GM18858 (cell line): ENCODE measurements at regions not wholly inside any gene's neighbourhood (a gene's known extent, or its start where the extent isn't known, plus 50 kb on each side); places are given as distances from the start of the nearest gene placed in this dataset.

Experiments used
- ATAC-seq: cut with Tn5 transposase; IDR thresholded peaks from one replicate; pipeline ENCODE4 v1.9.1; 2021; ENCODE audit not compliant: unreplicated experiment

DNA sequence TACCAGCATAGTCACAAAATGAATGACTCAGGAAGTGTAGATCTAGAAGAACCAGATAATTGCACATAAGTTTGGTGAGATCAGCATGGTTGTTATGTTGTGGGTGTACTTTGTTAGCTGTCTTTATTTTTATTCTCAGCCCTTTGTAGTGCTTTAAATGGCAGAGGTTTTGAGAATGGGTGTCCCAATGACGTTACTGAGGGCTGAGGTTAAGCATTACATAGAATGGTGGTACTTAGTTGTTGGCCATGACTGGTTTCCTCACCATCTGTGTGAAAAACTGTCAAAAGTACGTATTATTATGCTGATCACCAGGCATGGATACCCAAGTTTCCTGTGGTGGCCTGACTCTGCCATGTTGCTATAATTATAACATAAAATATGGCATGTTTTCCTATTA lies 165.8 kb downstream of the UBE2E3 start:
- no peak for ATAC-seq

DNA sequence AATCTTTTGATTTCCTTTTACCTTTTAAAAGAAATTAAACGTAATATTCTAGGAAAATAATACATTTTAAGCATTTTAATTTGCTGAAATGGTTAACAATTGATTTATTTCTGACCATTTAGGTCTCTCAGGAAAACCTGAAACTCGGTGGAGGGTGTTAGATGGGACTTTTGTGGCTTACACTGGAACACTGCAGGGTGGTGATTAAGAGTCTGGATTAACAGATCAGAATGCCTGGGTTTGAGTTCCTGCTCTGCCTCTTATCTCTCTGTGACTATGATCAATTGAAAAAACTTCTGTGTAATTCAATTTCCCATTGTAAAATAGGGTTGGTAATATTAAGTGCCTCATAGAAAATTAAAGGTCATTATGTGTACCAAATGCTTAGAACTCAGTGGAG lies 168.7 kb downstream of the UBE2E3 start:
- no peak for ATAC-seq

DNA sequence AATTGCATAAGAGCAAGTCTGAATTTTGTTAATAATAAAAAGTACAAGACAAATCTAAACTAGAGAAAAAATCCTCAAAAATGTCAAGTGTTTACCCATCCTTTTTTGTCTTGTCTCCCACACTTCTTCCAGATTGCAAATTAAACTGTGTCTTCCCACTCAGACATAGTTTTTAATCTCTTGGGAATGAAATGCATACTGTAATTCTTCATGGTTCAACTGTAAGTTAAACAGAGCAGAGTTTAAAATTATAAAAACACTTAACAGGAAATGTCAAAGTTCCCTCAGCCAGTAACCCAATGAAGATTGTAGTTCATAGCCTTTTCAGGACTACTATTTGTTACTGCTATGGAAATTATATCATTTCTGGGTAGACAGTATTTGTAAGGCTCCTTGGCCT lies 171.8 kb downstream of the UBE2E3 start:
- ATAC-seq, result no peak

DNA sequence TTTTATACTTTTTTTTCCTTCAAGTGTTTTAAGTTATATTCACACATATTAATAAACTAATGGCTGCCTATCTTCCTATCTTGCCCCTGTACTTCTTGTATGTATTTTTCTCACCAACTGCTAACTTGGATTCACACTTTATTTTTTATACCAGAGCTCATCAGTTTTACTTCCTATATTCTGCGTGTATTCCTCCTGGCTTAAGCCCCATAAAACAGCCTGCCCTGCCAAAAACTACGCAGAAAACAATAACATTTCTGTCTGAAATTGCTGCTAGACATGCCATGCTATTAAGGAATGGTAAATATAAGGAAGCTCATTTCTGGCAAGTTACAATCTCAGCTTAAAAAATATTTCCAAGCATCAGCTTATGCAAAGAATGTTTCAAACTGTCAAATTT lies 172.3 kb downstream of the UBE2E3 start:
- ATAC-seq, result no peak

DNA sequence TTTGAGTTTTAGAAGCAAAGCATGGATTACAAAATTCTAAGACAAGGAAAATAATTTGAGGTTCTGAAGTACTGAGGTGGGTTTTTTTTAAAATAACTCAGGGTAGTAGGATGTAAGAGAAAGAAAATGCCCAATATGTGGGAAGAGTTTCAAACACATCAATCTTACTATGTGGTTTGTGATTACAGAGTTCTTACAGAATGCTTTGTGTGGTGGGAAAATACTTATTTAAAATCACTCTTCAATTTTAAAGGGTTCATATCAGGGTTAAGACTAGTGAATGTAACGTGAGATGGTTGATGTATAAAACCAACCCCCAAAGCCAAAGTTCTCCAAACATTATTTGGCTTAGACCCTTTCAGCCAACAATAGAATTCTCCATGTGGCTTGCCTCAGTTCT lies 173.5 kb downstream of the UBE2E3 start:
- no peak for ATAC-seq

DNA sequence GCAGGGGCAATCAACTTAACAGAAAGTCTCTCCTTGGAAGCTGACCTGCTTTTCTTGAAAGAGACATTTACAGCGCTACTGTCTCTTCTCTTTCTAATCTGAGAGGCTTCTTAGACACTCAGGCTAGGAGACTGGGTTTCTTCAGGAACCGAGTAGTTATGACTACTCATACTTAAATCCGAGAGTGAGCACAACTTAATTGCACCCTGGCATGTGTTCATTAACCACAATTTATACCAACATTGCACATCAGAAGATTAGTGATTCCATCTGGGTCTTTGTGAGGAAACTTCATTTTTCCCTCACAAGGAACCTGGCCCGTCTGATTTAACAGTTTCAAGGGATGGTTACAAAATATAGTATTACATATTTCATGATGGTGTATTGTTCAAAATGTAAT lies 176.9 kb downstream of the UBE2E3 start:
- no peak for ATAC-seq

- ATAC-seq, result no peak
Observed at GRCh38 chr2:181158427-181158826, 178.0 kb downstream of the UBE2E3 start.

DNA sequence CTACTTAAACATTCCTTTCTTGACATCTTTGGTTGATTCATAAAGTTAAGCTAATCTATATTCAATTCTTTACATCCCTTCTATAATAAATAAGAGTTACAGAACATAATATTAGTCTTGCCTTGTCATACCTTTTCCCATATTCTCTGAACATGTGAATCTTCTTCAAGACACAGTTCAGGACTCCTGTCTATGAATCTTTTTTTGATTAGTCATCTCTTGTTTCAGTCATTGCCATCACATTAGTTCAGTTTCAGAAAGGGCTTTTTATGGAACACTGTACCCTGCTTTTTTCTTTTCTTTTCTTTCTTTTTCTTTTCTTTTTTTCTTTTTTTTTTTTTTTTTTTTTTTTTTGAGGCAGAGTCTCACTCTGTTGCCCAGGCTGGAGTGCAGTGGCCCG lies 181.2 kb downstream of the UBE2E3 start:
- ATAC-seq, result no peak

DNA sequence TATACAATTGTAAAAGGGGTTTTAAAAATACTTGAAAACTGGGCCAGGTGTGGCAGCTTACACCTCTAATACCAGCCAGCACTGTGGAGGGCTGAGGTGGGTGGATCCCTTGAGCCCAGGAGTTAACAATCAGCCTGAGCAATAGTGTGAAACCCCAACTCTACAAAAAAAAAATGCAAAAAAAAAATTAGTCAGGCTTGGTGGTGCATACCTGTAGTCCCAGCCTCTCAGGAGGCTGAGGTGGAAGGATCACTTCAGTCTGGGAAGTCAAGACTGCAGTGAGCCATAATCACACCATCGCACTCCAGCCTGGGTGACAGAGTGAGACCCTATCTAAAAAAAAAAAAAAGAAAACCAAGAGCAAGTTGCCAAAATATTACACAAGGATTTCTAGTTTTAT lies 182.7 kb downstream of the UBE2E3 start:
- no peak for ATAC-seq

DNA sequence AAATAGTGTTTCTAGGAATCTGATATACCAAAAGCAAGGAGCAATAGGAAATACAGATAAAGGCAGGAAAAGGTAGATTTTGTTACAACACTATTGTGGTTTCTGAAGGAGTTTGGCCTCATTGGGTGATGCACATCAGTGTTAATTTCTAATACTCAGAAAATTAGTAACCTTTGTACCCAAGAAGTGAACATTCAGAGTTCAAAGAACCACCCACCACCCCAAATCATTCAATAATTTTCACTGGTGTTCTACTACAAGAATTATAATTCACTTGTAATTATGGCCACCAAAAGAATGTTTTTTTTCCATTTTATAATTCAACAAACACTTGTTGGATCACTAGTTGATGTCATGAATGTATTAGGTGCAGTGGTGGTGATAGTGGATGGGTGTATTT lies 183.3 kb downstream of the UBE2E3 start:
- ATAC-seq, result no peak

GRCh38 chr2:181164699-181165098 lies 184.3 kb downstream of the UBE2E3 start:
- peak; percentile 64 for ATAC-seq

DNA sequence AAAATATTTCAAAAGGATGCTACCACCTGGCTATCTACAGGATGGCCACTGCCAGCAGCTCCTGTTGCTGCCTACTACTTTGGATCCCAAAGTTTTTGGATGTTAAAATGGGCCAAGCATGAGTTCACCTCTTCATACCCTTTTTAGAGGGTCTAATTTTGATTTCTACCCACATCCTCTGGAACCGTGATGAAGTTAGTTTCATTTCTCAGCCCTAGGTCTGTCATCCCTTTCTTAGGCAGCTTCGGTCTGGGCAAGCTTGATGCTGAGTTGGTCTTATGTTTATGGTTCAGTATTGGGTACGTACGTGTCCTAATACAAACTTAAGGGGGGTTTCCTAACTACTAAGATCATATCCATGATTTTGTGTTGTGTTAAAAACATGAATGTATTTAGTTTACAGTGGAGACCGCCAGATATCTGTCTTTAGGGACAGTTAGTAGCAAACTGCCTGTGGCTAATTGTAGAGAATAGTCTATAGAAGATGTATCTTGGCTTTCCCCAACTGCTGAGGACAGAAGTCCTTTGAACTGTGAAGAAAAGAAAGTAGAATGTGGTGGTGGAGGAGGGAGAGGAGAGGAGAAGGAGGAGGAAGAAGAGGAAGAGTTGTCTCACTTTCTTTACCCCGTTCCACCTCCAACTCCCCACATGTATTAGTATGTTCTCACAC lies 184.9 kb downstream of the UBE2E3 start:
- peak; percentile 52 for ATAC-seq

DNA sequence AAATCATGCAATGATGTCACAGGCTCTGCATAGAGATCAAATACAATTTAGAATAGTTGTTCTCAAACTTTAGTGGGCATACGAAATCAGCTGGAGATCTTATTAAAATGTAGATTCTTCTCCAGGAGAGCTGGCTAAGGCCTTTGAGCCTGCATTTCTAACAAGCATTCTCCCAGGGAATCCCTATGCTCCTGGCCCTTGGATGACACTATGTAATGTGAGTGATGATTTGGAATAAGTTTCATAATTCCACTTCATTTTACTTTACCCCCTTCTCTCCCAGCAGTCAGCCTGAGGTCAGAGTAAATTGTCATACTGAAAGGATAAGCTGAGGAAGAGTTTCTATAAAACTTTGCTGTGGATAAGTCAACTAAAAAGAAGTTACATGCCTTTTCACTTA lies 189.1 kb downstream of the UBE2E3 start:
- no peak for ATAC-seq

DNA sequence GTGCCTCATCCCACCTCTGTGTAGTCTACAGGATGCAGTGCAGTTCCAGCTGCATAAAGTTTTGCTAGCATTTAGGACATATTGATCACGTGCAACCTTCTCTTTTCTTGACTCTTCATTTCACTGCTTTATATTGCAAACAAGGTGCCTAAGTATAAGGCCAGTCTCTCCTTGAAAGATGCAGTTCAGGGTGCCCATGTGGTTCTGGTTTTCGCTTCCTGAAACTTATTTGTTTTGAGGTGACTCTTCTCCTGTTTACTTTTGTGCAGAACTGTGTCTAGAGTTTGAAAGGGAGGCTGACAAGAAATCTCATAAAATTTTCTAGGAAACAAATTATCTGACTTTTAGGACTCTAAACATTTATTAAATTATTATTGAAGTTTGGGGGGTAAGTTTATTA lies 189.9 kb downstream of the UBE2E3 start:
- ATAC-seq, result no peak

GRCh38 chr2:181172676-181173075 lies 192.3 kb downstream of the UBE2E3 start:
- no peak for ATAC-seq

DNA sequence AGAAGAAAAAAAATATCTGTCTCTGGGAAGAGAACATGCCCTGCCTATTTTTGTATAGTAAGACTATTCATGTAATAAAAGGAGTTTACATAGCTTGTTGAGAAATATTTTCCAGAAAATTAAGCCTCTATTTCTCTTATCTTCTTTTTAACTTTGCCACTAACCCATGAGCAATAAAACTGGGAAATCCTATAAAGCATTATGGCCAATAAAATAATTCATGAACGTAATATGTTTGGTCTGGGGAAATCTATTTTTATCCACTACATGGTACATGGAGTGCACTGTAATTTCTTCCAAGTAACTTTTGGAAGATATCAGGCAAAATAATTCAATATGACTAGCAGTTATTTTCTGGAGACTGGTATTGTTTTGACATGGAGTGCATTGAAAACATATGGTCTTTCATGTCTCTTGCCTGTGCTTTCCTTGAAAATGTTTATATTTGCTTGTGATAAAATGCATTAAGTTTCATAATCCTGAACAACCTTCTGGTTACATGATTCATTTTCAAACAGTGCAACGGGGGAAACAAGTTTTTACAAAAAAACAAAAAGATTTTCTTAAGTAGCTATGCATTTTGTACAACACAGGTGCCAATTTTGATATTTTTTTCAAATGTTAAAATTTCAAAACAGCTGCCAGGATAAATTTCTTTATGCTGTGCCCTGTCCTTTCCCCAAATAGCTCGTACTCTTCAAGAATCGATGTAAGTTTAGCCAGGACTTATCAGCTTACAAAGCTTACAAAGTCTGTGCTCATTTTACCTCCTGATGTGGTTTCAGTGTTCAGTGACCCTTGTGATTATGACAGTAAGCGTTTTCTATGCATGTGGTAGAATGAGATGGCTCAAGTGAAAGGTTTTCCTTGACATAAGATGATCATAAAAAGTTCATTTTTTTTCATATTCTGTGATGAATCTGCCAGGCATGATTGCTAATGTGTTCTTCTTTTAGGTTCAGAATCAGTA lies 194.5 kb downstream of the UBE2E3 start:
- peak; percentile 63 for ATAC-seq

DNA sequence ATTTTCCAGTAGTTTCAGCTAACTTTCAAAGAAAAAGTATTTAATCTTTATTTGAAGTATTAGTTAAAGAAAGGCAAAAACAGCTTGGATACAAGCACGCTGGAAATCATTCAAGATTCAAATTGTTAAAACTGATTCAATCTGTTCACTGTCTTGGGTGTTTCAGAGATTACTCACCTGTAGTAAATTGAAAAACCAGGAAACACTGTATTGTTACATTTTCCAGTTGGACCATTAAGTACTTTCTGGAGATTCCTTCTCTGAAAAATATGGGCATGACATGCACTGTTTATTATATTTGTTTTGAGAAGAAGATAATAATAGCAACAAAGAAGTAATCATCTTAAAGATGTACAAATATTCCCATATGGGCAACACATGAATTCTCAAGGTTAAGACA lies 196.1 kb downstream of the UBE2E3 start:
- ATAC-seq, result no peak

DNA sequence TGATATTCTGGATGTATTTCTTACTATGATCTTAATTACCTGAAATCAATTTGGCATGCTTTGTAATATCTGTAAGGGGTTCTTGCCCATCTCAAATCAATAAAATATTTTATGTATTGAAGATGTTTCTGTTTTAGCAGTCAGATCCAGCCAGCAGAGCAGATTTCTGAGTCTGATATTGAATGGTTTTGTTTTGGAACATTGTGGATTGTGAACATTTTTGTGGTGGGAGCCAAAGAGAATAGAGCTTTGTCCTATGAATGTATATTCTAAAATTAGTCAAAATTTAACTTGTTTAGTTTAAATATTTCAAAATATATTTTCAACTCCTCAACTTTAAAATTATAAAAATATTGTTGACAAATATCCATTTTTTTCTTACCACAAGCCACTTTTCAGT lies 197.0 kb downstream of the UBE2E3 start:
- ATAC-seq, result no peak

DNA sequence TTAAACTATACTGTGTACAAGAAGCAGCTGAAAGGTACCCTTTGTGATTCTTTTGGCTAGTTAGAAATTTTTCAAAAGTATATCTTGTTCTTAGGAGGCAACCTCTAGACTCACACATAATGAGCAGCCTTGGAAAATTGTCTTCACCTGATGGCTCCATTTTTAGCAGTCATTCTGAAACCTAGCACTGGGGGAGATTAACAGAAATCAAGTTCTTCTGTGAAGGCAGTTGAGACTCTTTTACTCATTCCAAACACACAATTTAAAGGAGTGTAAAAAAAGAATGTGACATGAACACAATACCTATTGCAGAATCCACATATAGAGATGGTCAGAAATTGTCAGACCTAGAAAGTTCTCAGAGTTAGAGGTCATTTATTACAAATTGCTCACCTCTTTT lies 197.7 kb downstream of the UBE2E3 start:
- peak; percentile 44 for ATAC-seq

GRCh38 chr2:181178823-181179412 lies 198.5 kb downstream of the UBE2E3 start:
- no peak for ATAC-seq

DNA sequence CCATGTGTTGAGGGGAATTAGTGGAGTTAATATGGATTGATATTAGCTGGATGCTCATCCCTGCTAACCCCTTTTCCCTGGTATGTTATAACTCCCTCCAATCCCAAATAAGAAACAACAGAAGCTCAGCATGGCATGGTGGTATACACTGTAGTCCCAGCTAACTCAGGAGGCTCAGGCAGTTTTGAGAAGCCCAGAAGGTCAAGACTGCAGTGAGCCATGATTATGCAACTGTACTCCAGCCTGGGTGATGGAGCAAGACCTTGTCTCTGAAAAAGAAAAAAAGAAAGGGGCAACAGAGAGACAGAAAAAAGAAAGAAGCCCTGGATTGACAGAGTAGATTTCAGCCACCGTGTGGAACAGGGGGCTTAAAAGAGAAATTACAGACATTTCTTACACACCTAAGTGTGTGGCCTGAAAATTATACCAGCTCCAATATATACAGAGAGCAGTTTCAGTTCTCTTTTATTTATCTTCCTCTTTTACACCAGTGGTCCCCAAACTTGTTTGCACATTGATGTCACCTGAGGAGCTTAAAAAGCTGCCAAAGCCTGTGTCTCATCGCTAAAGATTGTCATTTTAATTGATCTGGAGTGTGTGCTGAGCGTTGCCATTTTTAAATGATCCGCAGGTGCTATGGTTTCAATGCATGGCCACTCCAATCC lies 203.6 kb downstream of the UBE2E3 start:
- ATAC-seq, result peak; percentile 99
